Activated CD8-positive, alpha-beta memory T cell treated with anti-CD3 and anti-CD28 coated beads for 48 hours (primary cell): ENCODE measurements at regions not wholly inside any gene's neighbourhood (a gene's known extent, or its start where the extent isn't known, plus 50 kb on each side); places are given as distances from the start of the nearest gene placed in this dataset.
A peak's percentile ranks its signal among the peaks of the same experiment; 100 is the strongest.

Experiments used
- DNase-seq, 3 experiments: peaks; one replicate each; pipeline ENCODE4 v3.0.0-alpha.2; 2020; ENCODE audit warnings: low read depth in 2 of 3, low spot score in 2 of 3

GRCh38 chr5:18314192-18314778, 680.0 kb downstream of the TAF11L14 start:
- no peak for DNase-seq

- DNase-seq = no peak
These were observed 687.1 kb downstream of the TAF11L14 start for GRCh38 chr5:18321262-18321942.

DNA sequence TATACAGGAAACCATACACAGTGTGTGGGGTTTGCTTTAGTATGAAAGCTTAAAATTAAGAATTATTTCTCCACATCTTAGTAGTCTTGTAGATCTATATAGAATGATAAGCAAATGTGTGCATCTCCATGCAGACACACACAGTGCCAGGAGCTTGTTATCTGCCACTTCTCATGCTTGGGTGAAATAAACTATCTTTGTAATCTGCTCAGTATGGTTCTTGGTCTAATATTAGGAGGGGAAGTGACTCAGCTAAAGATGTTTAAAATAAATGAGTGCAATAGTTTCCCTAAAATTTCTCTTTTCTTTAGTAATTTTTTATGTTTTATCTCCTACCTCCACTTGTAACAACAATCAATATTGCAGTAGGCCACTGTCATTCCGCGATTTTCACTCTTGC, 689.6 kb downstream of the TAF11L14 start:
- no peak for DNase-seq

- DNase-seq = no peak
These were observed 691.2 kb downstream of the TAF11L14 start for GRCh38 chr5:18325431-18325830.

DNA sequence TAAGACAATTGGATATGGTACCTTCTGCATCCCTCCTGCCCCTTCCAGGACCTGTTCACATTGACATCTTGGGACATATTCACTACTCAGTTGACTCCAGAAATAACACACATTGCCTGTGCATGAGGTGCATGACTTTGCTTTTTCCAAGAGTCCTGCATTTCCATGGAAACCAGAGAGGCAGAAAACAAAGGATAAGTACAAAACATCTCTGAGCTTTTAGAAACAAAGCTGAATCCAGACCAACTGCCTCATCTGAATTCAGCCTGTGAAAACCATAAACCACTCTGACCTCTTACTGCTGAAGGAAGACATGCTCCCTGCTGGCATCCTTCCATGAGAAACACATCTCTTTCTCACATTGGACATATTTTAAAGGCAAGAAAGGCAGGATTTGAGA, 695.1 kb downstream of the TAF11L14 start:
- no peak for DNase-seq

DNA sequence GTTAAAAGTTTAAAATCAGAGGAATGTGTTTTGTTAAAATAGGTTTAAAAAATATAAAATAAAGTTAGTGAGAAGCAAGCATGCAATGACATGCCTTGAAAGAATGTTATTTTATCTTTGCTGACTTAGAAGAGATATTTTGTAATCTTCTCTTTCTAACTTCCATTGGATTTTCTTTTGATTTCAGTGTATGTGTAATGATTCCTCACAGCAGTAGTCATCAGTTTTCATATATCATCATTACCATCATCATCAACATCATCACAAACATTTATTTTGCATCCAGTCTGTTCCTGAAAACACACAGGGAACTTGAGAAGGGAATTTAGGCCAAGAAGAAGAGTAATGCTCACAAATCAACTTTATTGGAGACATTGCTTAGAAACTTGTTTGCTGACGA, 699.6 kb downstream of the TAF11L14 start:
- no peak for DNase-seq

- no peak for DNase-seq
These were observed 700.7 kb downstream of the TAF11L14 start for GRCh38 chr5:18334949-18335348.

- no peak for DNase-seq
These were observed 720.6 kb downstream of the TAF11L14 start for GRCh38 chr5:18354828-18355227.

GRCh38 chr5:18357486-18357885, 723.2 kb downstream of the TAF11L14 start:
- DNase-seq = no peak

- no peak for DNase-seq
These were observed 732.0 kb downstream of the TAF11L14 start for GRCh38 chr5:18366234-18366633.

GRCh38 chr5:18370531-18370930, 736.3 kb downstream of the TAF11L14 start:
- no peak for DNase-seq

- DNase-seq = no peak
These were observed 741.4 kb downstream of the TAF11L14 start for GRCh38 chr5:18375641-18376040.

- no peak for DNase-seq
These were observed 743.8 kb downstream of the TAF11L14 start for GRCh38 chr5:18378066-18378465.

- no peak for DNase-seq
These were observed 744.9 kb downstream of the TAF11L14 start for GRCh38 chr5:18379189-18379588.

DNA sequence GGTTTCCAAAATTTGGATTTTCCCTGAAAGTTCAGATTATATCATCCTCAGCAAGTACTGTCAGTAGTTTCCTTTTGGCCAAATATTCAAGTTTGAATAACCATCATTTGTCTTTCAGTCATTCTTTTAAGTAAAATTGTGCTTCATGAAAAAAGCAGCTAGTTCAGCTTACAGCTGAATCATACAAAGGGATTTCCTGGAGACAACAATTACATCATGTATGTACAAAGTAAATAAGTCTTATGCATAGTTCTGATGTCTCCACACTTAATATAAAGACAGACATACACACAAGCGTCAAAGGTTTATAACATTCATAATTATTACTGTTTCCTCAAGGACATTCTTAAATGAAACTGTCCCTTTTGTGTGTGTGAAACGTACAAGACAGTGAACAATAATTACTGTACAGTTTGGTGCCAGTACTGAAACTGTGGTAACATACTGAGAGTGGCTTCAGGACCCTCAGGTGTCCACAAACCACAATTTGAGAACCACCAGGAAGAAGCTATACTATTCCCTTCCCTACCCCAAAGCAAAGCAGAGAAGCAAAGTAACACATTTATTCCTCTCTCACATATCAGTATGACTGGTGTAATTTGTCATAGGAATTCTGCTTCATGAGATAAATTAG, 746.6 kb downstream of the TAF11L14 start:
- no peak for DNase-seq

GRCh38 chr5:18393565-18394442, 759.5 kb downstream of the TAF11L14 start:
- DNase-seq = peak; percentile 2 to 23 (median 20)

DNA sequence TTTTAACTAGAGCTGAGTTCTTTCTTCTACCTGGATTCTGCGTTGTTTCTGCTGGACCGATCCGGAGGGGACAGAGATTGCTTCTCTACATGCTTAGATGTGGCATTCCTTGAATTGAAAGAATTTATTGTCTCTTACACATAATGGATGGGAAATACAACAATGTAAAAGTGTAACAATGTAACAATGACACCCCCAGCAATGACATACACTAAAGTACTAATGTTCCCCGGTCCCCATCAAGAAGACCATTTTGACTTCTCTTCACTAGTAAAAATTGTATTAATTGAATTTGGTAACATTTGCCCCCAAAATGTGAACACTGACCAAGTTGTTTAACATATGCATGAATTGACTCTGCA, 760.2 kb downstream of the TAF11L14 start:
- no peak for DNase-seq

DNA sequence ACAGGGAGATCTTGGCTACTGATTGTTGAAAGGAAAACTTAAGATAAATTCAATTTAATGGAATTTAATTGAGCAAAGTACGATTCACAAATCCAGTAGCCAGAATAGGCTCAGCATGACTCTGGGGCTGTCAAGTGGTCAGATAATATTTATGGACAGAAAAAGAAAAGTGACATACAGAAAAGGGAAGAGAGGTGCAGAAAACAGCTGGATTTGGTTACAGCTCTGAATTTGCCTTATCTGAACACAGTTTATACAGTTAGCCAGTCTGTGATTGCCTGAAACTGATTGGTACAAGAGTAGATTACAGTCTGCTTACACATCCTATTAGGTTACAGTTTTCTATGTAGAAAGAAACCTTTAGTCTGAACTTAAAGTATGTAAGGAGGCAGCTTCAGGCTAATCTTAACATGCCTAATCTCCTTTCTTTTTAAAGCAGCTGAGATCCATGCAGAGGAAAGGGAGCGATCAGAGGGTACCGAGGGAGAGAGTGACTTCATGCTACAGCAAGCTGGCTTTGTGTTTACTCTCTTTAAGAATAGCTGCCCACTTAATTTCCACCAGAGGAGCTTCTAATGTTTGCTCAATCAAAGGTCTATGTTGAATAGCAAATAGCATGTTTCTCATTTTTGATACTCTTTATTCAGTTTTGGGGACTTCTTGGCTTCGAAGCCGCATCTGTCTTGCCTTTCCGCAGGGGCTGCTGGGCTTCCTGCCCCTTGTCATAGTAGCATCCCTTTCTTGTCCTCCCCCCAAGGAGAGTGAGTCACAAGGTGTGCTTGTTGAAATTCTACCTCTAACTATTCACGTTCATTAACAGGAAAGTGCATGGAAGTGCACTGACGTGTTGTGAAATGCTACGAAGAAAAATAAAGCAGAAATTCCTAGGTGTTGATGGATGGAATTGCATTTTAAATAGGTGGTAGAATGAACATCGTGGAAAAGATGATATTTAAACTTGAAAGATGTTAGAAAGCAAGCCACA, 761.2 kb downstream of the TAF11L14 start:
- DNase-seq = no peak

DNA sequence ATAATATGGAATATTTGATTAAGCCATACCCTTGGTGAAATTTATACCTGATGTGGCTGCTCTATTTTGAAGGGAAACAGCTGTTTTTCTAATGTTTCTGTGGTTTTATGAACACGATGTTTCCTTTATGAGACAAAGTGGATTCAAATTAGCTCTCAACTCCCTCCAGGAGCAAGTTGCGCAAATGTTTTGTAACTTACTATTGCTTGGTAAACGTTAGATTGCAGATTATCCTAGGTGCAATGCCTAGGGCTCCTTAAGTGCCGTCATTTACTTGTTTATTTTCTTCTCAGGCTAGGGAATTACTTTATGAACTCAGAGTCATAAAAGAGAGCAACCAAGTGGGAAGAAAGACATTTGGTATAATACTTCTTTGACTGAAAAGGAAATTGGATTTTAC, 763.1 kb downstream of the TAF11L14 start:
- no peak for DNase-seq

DNA sequence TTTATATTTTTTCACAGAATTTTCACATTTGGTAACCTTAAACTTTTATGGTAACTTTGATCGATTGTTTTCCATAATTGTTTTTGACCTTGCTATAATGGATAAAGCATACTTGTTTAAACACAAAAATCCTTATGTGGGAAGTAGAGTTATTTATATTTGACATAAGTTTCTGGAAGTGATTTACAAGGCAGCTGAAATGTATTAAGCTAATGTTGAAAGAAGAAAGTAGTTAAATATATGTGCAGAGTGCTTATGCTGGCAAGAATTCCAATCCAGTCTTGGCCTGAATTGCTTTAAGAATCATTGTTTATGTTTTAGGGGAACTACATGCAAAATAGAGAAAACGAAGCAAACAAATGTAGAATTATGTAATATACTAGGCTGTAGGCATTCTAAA, 763.6 kb downstream of the TAF11L14 start:
- DNase-seq = no peak
